ENCODE measurements at regions not wholly inside any gene's neighbourhood (a gene's known extent, or its start where the extent isn't known, plus 50 kb on each side); places are given as distances from the start of the nearest gene placed in this dataset.

- TF ChIP-seq CTCF (IDR thresholded peaks at IDR 0.05; ENCODE audit: insufficient read depth, low read length) (no peak), GABPA (IDR thresholded peaks at IDR 0.05; ENCODE audit: low read depth) (no peak), REST (IDR thresholded peaks at IDR 0.05; ENCODE audit: insufficient replicate concordance, low read depth) (no peak)
These were observed 147.9 kb downstream of the AVL9 start for GRCh38 chr7:32643194-32643593.

Measured in HL-60 (cell line).